Right ventricle myocardium superior (tissue), 1 donor: ENCODE measurements at regions not wholly inside any gene's neighbourhood (a gene's known extent, or its start where the extent isn't known, plus 50 kb on each side); places are given as distances from the start of the nearest gene placed in this dataset.

Experiments used
- ATAC-seq: fragments of 200-7000 bp; cut with Tn5 transposase; one replicate; pipeline ENCODE4 v1.9.1; 2020; ENCODE audit warnings: mild to moderate bottlenecking; ENCODE audit not compliant: poor library complexity
- DNase-seq: peaks from one replicate; pipeline ENCODE4 v3.0.0-alpha.2; 2020
- intact Hi-C: fragments of 100-400 bp; cut with DNase I; formaldehyde crosslinking; loops from one replicate; pipeline ENCODE4 v1.11.2; 2022
- donor health status: DM: no; HTN: yes; CAD: no; lungs with severe emphysema.

- intact Hi-C loops: no loop called here
- DNase-seq (no peak), ATAC-seq (no peak)
Measured at GRCh38 chr19:57058871-57059270, 60.9 kb upstream of the USP29 start.

GRCh38 chr19:57063070-57063469 lies 56.7 kb upstream of the USP29 start:
- DNase-seq (no peak), ATAC-seq (no peak)
- intact Hi-C loops: no loop called here

GRCh38 chr19:57067440-57067839 lies 52.3 kb upstream of the USP29 start:
- intact Hi-C loops: no loop called here
- ATAC-seq: no peak
- DNase-seq: no peak

- no peak for ATAC-seq
- intact Hi-C loops: no loop called here
- no peak for DNase-seq
Measured at GRCh38 chr19:57068311-57068710, 51.5 kb upstream of the USP29 start.

GRCh38 chr19:57068921-57069697 lies 50.7 kb upstream of the USP29 start:
- DNase-seq: no peak
- ATAC-seq: no peak
- intact Hi-C loops: no loop called here
